ENCODE measurements at regions not wholly inside any gene's neighbourhood (a gene's known extent, or its start where the extent isn't known, plus 50 kb on each side); places are given as distances from the start of the nearest gene placed in this dataset.
"Not testable (repeated sequence)": the region's sequence is repeated elsewhere in the genome, so short reads cannot be mapped to it uniquely, and the experiment has no call there.

DNA sequence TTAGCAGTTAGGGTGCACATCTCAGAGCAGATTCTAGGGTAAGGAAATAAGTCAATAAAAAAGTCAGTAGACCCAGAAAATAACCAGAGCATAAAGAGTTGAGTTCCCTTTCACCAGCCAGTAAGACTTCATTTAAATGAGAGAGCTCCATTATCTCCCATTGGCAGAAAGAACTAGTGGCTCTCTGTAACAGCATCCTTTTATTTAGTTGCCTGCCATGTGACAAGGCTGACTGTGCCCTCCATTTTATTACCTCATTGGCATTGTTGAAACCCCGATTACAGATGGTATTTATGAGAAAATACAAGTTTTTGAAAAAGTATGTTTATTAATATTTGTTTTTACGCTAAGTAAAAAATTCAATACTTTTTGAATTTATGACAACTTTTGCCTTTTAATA lies 859.5 kb upstream of the NDST4 start:
- CTCF ChIA-PET = no interaction called here
- TF ChIP-seq, protein P1, sequence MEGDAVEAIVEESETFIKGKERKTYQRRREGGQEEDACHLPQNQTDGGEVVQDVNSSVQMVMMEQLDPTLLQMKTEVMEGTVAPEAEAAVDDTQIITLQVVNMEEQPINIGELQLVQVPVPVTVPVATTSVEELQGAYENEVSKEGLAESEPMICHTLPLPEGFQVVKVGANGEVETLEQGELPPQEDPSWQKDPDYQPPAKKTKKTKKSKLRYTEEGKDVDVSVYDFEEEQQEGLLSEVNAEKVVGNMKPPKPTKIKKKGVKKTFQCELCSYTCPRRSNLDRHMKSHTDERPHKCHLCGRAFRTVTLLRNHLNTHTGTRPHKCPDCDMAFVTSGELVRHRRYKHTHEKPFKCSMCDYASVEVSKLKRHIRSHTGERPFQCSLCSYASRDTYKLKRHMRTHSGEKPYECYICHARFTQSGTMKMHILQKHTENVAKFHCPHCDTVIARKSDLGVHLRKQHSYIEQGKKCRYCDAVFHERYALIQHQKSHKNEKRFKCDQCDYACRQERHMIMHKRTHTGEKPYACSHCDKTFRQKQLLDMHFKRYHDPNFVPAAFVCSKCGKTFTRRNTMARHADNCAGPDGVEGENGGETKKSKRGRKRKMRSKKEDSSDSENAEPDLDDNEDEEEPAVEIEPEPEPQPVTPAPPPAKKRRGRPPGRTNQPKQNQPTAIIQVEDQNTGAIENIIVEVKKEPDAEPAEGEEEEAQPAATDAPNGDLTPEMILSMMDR (IDR thresholded peaks at IDR 0.05; ENCODE audit: insufficient read depth, low read length, missing control alignments) = no peak

DNA sequence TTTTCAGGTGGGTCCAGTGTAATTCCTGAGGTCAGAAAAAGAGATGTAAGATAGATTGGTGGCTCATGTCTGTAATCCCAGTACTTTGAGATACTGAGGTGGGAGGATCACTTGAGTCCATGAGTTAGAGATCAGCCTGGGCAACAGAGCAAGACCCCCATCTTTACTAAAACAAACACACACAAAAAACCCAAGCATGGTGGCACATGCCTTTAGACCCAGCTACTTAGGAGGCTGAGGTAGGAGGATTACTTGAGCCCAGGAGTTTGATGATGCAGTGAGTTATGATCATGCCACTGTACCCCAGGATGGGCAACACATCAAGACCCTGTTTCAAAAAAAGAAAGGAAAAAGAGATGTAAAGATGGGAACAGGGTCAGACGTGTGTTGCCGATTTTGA lies 857.4 kb upstream of the NDST4 start:
- TF ChIP-seq, protein P1 (IDR thresholded peaks at IDR 0.05; ENCODE audit: insufficient read depth, low read length, missing control alignments) = no peak
- POLR2A ChIA-PET = no interaction called here

More for the DNA sequence above, 859.5 kb upstream of the NDST4 start:
- POLR2A ChIA-PET = no interaction called here
- no peak overlapping the region for H3K4me3 ChIP-seq (ENCODE audit: low read depth, low read length)
- no peak for DNase-seq (ENCODE audit: low read depth, low spot score)

DNA sequence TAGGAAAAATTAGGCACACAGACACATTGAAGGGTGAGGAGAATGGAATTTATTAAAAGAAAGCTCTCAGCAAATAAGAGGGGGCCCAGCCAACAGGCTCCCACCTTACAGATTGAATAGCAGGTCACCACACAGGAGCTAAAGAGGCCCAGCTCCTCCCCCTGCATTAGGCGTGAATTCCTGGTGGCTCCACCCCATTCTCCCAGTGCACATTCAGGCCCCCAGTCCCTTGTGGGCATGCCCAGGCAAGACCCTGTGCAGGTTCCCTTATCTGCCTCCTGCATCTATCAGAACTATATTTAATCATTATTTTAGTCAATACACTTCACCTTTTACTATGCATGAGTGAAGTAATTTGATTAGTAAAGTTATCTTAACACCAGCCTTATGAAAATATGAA lies 856.3 kb upstream of the NDST4 start:
- CTCF ChIA-PET = no interaction called here
- POLR2A ChIA-PET = no interaction called here
- no peak for DNase-seq (ENCODE audit: low read depth, low spot score)
- H3K4me3 ChIP-seq (ENCODE audit: low read depth, low read length) = no peak overlapping the region
- TF ChIP-seq, protein P1 (IDR thresholded peaks at IDR 0.05; ENCODE audit: insufficient read depth, low read length, missing control alignments) = no peak

More for the DNA sequence above, 857.4 kb upstream of the NDST4 start:
- DNase-seq (ENCODE audit: low read depth, low spot score) = no peak
- H3K4me3 ChIP-seq (ENCODE audit: low read depth, low read length) = no peak overlapping the region
- CTCF ChIA-PET = no interaction called here

DNA sequence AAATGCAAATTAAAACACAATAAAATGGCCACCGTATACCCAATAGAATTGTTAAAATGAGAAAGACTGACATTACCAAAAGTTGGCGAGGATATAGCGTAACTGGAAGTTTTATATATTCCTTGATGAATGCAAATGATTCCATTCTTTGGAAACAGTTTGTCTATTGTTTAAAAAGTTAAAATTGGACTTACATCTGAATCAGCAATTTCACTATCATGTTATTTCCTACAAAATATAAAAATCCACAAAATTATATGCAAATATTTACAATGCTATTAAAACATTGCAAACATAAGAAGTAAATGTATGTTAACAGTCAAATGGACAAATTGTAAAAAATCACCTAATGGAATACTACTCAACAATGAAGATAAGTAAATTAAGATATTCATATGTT lies 852.2 kb upstream of the NDST4 start:
- TF ChIP-seq, protein P1 (IDR thresholded peaks at IDR 0.05; ENCODE audit: insufficient read depth, low read length, missing control alignments) = no peak
- CTCF ChIA-PET = no interaction called here
- POLR2A ChIA-PET = no interaction called here
- DNase-seq (ENCODE audit: low read depth, low spot score) = no peak
- no peak overlapping the region for H3K4me3 ChIP-seq (ENCODE audit: low read depth, low read length)

DNA sequence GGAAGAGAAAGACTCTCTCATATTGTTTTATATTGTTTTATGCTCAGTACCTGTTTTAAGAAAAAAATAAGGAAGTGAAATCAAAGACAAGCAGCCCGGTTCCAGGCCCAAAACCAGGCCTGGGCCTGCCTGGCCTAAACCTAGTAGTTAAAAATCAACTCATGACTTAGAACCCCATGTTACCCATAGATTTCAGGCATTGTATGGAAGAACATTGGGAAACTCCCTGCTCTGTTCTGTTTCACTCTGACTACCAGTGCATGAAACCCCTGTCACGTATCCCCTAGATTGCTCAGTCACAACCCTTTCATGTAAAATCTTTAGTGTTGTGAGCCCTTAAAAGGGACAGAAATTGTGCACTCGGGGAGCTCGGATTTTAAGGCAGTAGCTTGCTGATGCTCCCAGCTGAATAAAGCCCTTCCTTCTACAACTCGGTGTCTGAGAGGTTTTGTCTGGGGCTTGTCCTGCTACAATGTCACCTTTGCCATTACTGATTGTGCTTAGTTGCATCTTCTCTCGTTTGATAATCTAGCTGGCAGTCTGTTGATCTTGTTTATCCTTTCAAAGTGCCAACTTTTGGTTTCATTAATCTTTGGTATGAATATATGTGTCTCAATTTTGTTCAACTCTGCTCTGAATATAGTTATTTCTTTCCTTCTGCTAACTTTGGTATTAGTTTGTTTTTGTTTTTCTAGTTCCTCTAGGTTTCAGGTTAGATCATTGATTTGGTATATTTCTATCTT lies 842.8 kb upstream of the NDST4 start:
- DNase-seq (ENCODE audit: low read depth, low spot score); POLR2A ChIA-PET; H3K4me3 ChIP-seq (ENCODE audit: low read depth, low read length); CTCF ChIA-PET: not testable (repeated sequence)

DNA sequence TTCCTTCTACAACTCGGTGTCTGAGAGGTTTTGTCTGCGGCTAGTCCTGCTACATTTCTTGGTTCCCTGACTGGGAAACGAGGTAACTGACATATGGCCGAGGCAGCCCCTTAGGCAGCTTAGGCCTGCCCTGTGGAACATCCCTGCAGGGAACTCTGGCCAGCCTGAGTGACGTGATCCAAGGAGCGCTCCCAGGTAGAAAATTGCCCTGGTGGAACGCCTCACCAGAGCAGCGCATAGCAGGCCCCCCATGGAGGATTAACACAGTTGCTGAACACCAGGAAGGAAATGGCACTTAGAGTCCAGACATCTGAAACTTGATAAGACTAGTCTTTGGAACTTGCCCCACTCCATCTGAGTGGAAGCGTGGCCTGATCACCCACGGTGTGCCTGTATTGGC lies 837.4 kb upstream of the NDST4 start:
- ChIA-PET CTCF (no interaction called here), POLR2A (no interaction called here)
- H3K4me3 ChIP-seq (ENCODE audit: low read depth, low read length) = no peak overlapping the region
- TF ChIP-seq, protein P1 (IDR thresholded peaks at IDR 0.05; ENCODE audit: insufficient read depth, low read length, missing control alignments) = no peak
- DNase-seq (ENCODE audit: low read depth, low spot score) = no peak

DNA sequence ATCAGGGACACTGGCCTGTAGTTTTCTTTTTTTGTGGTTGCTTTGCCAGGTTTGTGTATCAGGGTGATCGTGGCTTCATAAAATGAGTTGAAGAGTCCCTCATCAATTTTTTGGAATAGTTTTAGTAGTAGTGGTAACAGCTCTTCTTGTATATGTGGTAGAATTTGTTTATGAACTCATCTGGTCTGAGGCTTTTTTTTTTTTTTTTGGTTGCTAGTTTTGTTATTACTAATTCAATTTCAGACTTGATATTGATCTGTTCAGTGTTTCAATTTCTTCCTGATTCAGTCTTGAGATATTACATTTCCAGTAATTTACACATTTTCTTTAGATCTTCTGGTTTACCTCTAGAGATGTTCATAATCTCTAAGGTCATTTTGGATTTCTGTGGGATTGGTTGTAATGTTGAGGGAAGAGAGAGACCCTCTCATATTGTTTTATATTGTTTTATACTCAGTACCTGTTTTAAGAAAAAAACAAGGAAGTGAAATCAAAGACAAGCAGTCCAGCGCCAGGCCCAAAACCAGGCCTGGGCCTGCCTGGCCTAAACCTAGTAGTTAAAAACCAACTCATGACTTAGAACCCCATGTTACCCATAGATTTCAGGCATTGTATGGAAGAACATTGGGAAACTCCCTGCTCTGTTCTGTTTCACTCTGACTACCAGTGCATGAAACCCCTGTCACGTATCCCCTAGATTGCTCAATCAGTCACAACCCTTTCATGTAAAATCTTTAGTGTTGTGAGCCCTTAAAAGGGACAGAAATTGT lies 836.7 kb upstream of the NDST4 start:
- POLR2A ChIA-PET; CTCF ChIA-PET; H3K4me3 ChIP-seq (ENCODE audit: low read depth, low read length): not testable (repeated sequence)

More for the DNA sequence above, 836.7 kb upstream of the NDST4 start:
- not testable (repeated sequence) for DNase-seq (ENCODE audit: low read depth, low spot score)

Data from AG04449 (cell line).